NCI-H446 treated with DMSO at 0.1 percent for 48 hours (cell line): ENCODE measurements at regions not wholly inside any gene's neighbourhood (a gene's known extent, or its start where the extent isn't known, plus 50 kb on each side); places are given as distances from the start of the nearest gene placed in this dataset.
"Not testable (repeated sequence)": the region's sequence is repeated elsewhere in the genome, so short reads cannot be mapped to it uniquely, and the experiment has no call there.

ENCODE experiments used
- DNase-seq: peaks from one replicate; lab custom pipeline; 2025; lab: John Stamatoyannopoulos, UW

DNA sequence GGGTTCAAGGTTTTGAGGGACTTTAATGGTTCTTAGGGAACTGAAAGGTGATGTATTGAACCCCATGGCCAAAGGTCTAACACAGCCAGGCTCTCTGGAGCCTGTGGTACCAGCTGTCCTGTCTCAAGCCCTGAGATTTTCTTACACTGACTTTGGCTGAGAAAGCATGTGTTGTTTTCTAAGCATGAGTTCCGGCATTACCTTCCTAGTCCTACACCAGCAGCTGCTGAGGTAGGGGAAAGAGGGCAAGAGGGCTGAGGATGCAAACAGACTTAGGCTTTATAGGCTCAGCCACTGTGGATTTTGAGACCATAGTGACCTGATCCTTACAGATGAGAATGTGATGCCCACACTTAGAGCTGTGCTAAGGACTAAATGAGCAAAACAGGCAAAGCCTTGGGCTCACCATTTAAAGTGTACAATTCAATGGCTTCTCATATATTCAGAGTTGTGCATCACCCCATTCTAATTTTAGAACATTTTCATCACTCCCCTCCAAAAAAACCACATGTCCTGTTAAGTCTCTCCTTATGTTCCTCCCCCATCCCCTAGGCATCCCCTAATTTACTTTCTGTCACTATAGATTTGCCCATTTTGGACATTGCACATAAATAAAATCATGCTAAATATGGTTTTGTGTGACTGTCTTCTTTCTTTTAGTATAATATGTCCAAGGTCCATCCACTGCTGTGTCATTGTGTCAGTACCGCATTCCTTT is 99.7 kb upstream of the OTOS start:
- DNase-seq = no peak

GRCh38 chr2:240240781-240241180 is 100.3 kb upstream of the OTOS start:
- DNase-seq = no peak

GRCh38 chr2:240241572-240241971 is 101.1 kb upstream of the OTOS start:
- no peak for DNase-seq

GRCh38 chr2:240243049-240243448 is 102.6 kb upstream of the OTOS start:
- not testable (repeated sequence) for DNase-seq

GRCh38 chr2:240244543-240244942 is 104.1 kb upstream of the OTOS start:
- DNase-seq = no peak

DNA sequence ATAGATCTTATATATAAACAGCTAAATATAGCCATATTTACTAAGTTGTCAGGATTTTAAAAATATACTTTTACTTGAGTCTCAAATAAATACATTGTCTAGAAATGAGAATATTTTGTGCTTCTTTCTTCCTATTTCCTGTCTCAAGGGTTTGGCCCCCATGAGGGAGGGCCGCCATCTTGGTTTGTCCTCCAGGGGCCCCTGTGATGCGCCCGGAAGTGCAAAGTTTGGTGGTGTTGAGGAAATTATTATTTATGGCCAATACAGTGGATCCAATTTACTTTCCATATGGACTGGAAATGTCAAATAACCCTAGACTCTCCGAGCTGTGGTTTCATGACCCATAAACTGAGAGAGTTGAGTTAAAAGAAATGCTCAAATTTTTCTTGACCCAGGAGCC is 104.7 kb upstream of the OTOS start:
- no peak for DNase-seq

GRCh38 chr2:240245706-240246105 is 105.2 kb upstream of the OTOS start:
- DNase-seq = no peak

DNA sequence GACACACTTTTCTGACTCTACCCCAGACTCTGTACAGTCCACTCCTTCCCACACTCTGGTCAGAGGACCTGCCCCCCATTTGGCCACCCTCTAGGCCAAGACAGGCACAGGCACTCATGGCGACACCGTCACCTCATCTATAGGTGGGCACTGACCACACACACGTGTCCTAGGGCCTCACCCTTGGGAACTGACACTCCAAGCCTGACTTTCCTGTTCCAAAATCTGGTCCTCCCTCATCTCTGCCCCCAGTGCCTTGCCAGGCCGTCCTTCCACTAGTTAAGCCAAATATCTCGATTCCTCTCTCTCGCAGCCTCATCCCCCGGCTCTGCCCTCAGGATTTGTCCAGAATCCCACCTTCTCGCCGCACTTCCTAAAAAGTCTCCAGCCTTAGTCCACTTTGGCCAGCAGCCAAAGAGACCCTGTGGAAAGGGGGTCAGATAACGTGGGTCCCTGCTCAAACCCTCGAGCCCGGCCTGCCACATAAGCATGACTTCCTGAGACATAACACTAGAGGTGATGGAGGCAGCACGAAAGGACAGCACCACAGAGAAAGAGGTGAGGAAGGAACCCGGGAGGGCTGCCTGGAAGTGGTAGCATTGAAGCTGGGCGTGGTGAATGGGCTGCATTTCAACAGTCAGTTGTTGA is 105.8 kb upstream of the OTOS start:
- DNase-seq = no peak

- DNase-seq = no peak
Observed at GRCh38 chr2:240247241-240247867, 106.9 kb upstream of the OTOS start.

DNA sequence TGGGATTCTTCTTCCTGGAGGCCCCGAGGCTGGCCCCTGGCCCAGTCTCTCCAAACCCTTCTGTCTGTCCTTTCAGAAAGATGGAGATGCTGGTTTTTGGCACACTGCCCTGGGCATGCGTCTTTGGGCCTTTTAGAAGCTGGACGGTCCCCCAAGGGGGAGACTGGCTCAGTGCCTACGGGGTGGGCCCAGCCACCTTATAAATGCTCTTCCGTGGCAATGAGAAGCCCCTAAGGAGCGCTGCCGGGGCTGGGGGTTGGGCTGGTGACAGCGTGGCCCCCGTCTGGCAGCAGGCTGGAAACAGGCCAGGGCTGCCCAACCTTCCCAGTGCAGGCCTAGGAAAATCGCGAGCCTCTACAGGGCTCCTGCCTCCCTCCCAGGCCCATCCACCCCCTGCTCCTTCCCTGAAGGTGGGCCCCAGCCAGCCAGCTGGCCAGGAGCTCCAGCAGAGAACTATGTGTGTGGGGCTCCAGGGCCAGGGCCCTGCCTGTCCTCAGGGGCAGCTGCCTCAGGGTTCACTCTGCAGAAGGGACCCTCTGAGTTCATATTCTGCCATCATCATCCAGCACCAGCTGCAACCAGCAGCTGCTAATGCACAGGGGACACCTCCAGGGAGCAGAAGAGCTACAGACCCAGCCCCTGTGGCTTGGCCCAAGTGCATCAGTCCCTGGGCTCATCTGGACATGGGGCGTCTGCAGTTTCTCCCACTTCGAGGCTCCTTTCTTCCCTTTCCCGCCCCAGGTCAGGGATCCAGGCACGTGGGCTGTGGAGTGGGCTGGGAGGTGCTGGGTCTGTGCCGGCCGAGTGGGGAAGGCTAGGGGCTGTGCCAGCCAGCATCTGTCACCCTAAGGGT is 107.6 kb upstream of the OTOS start:
- no peak for DNase-seq

DNA sequence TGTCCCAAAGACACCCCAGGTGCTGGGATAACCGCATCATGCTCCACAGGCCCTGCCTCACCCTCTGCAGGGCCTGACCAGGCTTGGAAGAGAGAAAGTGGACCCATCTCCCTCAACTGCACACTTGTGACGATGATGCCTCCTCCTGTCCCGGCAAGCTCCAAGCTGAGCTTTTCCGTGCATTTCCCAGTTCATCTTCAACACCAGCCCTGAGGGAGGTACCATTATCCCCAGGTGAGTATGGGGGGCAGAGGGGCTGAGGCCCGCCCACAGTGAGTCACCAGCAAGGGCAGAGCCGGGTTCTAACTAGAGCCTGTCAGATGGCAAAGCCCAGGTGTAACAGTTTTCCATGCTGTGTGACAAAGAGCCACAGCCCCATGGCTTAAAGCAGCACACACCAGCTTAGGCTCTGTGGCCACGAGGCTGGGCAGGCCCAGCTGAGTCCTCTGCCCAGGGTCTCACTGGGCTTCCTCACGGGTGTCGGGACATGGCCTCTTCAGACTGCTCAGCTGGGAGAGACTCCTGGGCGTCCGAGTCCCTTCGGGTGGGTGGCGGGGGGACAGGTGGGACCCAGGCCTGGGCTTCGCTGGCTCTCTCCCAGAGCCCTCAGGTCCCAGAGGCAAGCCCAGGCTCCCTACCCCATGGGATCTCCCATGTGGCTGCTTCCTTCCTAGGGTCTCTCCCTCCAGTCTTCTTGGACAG is 108.4 kb upstream of the OTOS start:
- DNase-seq = no peak

DNA sequence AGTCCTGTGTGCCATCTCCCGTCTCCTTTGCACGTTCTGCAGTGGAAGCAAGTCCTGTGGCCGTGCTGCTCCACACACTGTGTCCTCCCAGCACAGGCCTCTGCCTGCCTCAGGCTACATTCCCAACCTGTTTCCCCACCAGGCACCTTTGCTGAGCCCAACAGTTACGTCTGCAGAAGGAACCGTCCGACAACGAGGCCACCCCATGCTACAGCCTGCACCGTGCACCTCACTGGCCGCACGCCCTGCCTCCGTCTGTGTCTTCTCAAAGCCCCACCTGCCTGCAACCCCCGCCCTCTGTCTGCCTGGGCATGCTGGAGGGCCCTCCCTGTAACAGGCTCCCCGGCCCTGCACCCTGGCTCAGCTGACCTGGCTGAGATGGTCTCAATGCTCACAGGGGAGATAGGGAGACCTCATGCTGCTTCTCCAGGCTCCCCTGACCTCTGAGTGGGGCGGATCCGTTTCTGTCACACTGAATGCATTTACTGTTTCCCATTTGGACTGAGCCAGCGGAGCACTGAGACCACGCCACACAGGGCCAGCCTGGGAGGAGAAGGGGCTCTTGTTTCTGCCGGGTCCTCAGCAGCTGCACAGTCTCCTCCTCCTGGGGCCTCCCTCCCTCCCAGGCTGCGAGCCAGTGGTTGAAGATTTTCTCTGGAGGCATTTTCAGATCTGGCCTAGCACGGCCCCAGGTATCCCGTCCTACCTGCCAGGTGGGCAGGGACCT is 109.1 kb upstream of the OTOS start:
- DNase-seq = no peak

DNA sequence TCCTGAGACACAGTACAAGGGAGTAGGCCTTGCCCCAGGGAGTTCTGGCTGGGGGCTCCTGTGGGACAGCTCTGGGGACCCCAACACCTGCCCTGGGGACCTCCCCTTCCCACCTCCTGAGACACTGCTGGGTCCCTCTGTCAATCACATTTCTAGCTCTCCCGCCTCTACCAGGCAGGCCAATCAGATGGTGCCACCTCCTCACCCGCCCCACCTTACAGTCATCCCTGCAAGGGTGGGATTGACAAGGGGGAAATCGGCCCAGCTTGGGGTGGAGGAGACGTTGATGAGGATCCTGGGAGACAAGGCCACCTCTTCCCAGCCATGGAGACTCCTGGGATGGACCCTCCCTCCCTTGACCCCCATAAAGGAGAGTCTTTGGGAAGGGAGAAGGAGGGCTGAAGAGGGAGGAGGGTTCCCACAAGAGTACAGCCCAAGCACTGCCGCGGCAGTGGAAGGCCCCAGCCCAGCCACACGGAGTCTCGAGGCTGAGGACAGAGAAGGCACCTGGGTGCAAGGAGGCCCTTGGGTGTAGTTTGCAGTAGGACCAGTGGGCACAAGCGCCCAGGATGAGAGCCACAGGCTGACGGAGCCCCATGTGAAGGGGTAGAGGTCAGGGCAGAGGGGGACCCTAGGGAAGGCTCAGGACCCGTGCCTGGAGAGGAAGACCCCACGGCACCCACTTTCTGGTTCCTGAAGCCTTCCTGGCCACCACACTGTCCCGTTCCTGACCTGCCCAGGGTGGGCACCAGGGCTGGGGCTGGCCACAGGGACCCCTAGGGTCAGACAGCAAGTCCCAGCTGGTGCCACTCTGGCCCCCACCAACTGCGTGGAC is 109.9 kb upstream of the OTOS start:
- DNase-seq = no peak

DNA sequence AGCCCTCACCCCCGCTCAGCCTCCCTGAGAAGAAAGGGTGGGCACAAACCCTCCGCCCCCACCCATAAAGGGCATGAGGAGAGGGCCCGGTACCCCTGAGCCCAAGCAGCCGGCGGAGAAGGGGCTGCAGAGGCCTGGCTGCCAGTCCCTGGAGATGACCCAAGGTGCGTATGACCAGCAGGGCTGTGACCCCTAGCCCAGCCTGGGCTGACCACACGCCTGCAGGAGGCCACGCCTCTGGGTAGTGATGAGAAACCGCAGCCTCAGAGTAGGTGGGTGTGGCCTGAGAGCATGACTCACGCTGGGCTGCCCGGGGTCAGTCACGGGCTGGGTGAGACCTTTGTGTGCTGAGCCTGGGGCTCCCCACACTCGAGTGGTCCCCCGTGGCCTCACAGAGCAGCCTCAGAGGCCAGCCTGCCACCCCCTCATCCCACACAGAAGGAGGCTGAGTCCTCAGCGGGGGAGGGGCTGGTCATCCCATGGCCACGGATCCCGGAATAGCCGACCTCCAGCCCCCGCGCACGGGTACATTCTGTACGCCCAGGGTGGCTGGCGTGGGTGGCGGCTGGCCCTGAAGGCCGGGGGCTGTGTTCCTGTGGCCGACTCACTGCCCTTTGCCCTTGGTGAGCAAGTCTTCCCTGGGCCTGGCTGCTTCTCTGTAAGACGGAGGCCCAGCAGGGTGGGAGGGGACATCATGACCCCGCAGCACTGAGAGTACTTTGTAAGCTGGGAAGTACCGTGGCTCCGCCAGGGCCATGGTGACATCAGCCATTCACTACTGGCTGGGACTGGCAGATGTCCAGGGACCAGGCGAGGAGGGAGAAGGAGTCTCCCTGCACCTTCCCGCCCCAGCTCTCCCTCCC is 110.8 kb upstream of the OTOS start:
- no peak for DNase-seq

- DNase-seq = no peak
Observed at GRCh38 chr2:240251848-240252190, 111.4 kb upstream of the OTOS start.

DNA sequence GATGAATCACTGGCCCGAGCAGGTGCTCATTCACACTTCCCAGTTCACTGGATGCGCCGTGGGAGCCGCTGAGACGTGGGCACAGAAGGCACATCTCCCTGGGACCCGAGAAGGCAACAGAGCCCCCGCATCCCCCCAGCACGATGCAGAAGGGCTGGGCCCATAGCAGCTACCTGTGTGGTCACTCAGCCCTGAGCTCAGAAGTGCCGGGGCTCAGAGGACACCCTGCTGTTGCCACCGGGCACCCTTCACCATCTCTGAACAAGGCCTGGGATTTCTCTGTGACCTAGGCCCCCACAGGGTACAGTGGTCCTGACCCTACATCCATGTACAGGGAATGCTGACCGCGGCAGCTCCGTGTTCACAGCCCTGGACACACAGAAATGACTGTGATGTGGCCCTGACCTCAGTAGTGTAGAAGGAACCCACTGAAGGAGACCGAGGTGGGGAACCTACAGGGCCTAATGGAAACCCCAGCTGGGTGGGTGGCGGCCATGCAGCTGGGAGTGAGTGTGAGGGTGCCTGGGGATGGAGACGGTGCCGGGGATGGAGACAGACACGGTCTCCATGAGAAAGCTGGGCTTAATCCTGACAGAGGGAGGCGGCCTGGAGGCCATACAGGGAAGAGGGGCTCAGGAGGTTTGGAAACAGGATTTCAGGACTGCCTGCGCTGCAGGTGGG is 111.9 kb upstream of the OTOS start:
- no peak for DNase-seq

DNA sequence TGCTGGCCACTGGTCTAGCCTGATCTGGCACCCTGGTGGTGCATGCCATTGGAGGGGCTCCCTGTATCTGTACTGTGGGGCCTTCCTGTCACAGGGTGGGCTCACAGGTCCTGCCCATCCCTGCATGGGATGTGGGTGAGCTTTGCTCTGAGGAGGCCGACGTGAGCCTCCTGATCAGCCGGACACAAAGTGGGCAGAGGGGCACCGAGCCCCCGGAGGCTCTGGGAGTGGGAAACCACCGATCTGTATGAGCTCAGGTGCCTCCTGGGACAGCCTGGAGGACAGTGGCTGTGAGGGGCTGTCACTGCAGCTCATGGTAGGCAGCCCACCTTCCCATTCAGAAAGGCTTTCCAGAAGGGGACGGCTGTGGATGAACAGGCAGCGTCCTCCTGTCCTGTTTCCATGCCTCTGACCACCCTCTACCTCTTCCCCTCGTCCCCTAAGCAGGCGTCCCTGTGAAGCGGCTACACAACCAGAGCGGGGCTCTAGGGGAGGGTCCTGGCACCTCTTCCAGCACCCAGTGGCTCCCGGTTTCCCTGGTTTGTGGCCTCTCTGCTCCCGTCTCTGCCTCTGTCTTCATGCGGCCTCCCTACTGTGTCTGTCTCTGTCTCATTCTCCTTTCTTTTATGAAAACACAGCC is 112.5 kb upstream of the OTOS start:
- DNase-seq = no peak

GRCh38 chr2:240253583-240254145 is 113.2 kb upstream of the OTOS start:
- no peak for DNase-seq
